GM18502 (cell line): ENCODE measurements at regions not wholly inside any gene's neighbourhood (a gene's known extent, or its start where the extent isn't known, plus 50 kb on each side); places are given as distances from the start of the nearest gene placed in this dataset.
"Not testable (repeated sequence)": the region's sequence is repeated elsewhere in the genome, so short reads cannot be mapped to it uniquely, and the experiment has no call there.

Experiments
- ATAC-seq: cut with Tn5 transposase; IDR thresholded peaks from one replicate; pipeline ENCODE4 v1.9.1; 2021; ENCODE audit warnings: mild to moderate bottlenecking; ENCODE audit not compliant: unreplicated experiment, poor library complexity

DNA sequence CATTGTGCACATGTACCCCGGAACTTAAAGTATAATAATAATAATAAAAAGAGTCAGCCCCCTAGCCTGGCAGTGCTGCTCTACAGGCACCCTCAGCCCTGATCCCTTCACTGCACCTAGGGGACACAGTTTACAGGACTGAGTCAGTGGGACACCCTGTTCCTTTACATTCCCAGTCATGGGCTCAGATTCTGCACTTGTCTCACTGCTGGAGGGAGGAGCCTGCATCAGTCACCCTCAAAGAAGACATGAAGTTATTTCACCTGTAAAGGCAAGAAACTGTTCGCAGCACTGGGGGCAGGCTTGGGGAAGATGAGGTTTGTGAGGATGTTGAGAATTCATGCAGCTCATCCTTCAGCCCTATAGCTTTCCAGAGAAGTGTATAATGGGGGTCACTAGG lies 50.7 kb upstream of the VPREB1 start:
- ATAC-seq = no peak

DNA sequence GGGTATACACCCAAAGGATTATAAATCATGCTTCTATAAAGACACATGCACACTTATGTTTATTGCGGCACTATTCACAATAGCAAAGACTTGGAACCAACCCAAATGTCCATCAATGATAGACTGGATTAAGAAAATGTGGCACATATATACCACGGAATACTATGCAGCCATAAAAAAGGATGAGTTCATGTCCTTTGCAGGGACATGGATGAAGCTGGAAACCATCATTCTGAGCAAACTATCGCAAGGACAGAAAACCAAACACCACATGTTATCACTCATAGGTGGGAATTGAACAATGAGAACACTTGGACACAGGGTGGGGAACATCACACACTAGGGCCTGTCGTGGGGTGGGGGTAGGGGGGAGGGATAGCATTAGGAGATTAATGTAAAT lies 51.1 kb upstream of the VPREB1 start:
- not testable (repeated sequence) for ATAC-seq

DNA sequence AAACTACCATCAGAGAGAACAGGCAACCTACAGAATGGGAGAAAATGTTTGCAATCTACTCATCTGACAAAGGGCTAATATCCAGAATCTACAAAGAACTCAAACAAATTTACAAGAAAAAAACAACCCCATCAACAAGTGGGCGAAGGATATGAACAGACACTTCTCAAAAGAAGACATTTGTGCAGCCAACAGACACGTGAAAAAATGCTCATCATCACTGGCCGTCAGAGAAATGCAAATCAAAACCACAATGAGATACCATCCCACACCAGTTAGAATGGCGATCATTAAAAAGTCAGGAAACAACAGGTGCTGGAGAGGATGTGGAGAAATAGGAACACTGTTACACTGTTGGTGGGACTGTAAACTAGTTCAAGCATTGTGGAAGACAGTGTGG lies 51.6 kb upstream of the VPREB1 start:
- not testable (repeated sequence) for ATAC-seq

DNA sequence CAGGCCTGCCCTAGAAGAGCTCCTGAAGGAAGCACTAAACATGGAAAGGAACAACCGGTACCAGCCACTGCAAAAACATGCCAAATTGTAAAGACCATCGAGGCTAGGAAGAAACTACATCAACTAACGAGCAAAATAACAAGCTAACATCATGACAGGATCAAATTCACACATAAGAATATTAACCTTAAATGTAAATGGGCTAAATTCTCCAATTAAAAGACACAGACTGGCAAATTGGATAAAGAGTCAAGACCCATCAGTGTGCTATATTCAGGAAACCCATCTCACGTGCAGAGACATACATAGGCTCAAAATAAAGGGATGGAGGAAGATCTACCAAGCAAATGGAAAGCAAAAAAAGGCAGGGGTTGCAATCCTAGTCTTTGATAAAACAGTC lies 54.8 kb upstream of the VPREB1 start:
- not testable (repeated sequence) for ATAC-seq

DNA sequence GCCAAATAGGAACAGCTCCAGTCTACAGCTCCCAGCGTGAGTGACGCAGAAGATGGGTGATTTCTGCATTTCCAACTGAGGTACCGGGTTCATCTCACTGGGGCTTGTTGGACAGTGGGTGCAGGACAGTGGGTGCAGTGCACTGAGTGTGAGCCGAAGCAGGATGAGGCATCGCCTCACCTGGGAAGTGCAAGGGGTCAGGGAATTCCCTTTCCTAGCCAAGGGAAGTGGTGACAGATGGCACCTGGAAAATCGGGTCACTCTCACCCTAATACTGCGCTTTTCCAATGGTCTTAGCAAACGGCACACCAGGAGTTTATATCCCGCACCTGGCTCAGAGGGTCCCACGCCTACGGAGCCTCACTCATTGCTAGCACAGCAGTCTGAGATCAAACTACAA lies 56.7 kb upstream of the VPREB1 start:
- not testable (repeated sequence) for ATAC-seq

DNA sequence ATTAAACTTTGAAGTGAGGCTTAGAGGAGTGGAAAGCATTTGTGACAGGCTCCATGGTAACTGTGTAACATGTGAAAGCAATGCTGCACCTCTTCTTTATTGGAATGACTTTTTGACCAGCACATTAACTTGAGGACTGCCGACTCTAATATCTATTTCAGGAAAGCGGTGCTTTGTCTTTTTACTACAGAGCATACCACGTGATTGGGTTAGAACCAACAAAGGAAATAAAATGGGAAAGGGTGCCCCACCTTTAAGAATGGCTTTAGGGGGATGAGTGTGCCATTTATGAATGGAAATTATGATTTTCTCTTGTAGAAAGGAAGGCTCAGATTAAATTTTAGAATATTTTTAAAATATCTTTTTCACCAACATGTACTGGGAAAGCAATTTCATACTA lies 57.3 kb upstream of the VPREB1 start:
- no peak for ATAC-seq

DNA sequence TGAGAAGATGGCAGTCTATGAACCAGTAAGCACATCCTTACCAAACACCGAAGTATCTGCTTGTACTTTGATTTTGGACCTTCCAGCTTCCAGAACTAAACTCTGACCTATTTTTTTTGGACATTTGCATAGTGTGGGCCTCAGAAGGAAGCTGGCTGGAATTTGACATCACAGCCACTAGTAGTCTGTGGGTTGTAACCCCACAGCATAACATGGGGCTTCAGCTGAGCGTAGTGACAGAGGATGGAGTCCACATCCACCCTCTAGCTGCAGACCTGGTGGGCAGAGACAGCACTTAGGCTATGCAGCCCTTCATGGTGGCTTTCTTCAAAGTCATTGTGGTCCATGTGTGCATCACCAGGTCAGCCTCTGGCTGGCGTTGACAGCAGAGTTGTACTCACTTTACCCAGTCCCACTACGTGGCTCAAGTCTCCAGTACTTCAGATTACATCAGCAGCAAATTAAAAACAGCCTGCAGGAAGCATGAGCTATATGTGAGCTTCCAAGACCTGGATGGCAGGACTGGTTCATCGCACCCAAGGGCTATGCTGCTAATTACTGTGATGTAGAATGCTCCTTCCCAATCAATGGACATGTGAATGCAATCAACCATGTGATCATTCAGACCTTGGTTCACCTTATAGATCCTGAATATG lies 58.6 kb upstream of the VPREB1 start:
- ATAC-seq = no peak

DNA sequence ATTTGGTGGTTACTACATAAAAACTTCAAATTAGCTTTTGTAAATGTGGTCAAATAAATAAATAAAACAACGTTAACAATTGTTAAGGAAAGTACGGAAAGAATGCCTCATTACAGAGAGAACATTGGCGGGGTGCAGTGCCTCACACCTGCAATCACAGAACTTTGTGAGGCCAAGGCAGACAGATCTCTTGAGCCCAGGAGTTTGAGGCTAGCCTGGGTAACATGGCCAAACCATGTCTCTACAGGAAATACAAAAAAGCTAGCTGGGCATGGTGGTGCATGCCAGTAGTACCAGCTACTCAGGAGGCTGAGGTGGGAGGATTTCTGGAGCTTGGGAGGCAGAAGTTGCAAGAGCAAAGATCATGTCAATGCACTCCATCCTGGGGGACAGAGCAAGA lies 59.4 kb upstream of the VPREB1 start:
- ATAC-seq = no peak

DNA sequence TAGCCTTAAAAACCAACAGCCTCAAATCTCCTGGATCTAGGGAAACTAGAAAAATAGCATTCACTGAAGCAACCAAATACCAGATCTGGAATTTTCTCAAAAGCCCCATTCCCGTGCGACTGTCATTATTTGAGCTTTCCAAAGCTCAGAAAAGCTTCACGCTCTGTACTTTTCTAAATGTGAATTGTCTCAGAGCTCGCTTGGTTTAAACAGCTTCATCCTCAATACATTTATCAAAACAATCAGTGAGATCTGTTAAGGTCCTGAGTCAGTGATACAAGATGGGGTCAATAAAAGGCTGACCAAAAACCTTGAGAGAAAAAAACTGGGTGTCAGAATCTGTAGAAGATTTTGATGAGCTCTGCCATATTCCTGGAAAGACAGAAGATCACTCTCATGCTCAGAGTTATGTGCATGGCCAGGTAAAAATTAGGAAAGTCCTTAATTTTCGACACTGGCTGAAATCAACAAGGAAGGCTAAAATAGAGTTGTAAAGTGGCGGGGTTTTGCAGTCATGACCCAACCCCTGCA lies 60.2 kb upstream of the VPREB1 start:
- ATAC-seq = no peak

DNA sequence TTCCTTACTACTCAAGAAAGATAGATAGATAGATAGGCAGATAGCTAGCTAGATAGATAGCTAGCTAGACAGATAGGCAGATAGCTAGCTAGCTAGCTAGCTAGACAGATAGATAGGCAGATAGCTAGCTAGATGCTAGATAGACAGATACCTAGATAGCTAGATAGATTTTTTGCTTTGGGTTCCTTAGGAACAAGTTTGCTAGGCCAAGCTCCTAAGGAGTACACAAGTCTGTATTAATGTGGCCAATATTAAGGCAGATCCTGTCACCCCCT lies 61.7 kb upstream of the VPREB1 start:
- no peak for ATAC-seq

DNA sequence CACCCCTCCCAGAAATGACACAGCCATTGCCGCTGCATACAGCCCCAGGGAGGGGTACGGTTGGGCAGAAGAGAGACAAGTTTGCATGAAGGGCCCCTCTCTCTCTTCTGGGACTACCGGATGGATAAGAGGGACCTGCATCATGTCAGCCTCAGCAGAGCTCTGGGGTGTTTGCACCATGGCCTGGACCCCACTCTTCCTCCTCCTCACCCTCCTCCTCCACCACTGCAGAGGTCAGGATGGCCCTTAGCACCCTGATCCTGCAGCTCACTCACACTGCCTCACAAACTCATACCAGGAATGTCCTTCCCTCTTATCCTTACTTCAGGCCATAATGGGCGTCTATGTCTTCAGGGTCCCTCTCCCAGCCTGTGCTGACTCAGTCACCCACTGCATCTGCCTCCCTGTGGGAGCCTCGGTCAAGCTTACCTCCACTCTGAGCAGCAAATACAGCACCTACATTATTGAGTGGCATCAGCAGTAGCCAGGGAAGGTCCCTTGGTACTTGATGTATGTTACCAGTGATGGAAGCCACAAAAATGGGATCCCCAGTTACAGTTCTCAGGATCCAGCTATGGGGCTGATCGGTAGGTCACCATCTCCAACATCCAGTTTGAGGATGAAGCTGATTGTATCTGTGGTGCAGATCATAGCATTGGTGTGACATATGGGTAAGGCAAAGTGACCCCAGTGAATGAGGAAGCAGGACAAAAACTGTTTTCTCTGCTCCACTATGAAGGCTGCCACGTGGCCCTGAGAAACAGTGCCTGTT lies 62.2 kb upstream of the VPREB1 start:
- no peak for ATAC-seq

DNA sequence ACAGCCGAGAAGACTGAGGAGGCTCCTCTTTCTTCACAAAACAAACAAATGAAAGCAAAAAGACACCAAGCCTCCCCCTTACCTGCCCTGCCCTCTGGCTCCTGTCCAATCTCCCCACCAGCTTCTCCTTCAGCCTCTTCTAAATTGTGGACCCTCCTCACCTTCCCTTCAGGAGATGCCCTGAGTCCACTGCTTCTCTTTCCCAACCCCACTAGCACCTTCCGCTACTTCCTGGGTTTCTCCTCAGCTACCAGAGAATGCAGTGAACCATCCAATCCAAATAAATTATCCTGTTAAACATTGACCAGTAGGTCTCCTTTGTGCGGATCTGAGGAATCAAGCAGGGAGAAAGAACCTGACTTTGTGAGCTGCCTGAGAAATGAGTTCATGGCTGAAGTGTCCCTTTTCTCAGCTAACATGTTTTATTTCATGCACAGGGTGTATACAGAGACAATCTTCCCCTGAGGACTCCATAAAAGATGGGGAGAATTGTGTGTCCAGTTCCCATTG lies 63.2 kb upstream of the VPREB1 start:
- ATAC-seq = no peak

DNA sequence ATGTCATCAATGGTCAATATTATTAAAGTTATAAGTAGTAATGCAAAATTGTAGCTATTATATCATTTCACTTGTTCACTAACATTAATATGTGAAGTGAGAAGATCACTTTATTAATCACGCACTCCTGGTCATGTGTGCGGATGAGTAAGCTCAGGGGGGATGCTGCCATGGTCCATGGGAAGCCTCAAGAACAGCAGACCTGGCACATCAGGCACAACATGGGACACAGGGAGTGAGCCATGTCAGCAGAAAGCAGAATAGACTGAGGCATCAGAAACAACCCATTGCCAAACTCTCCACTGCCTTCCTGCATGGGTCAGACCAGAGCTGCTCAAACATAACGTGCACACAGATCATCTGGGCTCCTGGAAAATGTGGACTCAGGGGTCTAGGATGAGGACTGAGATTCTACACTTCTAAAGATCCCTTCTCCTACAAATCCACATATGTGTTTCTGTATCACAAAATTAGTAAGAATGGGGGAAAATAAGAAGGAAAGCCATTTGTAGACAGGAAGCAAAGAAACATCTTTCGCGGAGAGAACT lies 63.8 kb upstream of the VPREB1 start:
- ATAC-seq = no peak

DNA sequence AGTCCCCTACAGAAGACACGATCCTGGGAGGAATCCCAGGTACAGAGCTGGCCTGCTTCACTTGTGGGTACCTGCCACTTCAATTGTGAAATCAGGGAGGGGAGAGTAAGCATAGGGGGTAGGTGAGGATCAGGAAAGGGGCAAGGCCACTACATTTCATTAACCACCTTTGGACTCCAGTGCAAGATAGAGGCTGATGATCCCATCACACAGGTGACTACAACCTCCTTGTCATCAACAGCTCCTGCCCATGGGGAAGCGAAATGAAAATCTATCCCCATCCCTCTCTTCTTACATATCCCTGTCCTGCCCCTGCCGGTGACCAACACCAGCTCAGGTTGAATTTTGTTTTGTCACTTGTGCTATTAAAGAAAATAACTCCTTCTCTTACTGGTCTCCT lies 64.7 kb upstream of the VPREB1 start:
- no peak for ATAC-seq

DNA sequence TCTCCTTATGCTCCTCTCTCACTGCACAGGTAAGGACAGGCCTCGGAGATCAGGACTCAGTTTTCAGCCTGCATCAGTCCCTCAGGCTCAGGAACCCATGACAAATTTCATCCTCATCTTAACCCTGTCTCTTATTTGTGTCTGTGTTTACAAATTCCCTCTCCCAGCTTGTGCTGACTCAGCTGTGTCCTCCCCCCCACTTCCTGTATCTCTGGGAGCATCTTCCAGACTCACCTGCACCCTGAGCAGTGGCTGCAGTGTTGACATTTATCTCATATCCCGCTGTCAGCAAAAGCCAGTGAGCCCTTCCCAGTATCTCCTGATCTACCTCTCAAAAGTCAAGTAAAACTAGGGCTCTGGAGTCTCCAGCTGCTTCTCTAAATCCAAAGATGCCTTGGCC lies 65.6 kb upstream of the VPREB1 start:
- no peak for ATAC-seq

DNA sequence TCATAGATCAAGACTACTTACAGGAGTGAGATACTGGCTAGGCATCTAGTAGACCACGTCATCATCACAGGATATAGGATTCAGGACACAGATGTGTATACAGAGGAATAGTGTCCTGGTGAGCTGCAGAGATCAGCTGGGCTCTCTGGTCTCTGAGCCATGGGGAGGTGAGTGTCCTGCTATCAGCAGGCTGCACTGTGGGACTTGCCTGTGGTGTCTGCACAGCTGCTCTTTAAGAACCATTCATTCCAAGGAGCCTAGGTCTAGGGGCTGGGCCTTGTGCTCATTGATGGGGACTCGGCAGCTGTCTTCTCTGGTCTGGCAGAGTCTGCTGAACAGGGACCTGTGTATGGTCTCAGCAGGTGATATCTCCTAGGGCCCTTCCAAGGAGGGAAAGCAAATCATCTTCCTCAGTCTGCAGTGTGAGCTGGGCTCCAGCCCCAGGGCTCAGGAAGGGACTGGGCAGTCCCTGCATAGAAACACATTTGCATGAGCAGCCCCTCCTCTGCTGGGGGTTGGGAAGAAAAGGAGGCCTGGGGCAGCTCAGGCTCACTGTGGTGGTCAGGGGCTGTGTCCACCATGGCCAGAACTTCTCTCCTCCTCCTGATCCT lies 66.1 kb upstream of the VPREB1 start:
- ATAC-seq = no peak

DNA sequence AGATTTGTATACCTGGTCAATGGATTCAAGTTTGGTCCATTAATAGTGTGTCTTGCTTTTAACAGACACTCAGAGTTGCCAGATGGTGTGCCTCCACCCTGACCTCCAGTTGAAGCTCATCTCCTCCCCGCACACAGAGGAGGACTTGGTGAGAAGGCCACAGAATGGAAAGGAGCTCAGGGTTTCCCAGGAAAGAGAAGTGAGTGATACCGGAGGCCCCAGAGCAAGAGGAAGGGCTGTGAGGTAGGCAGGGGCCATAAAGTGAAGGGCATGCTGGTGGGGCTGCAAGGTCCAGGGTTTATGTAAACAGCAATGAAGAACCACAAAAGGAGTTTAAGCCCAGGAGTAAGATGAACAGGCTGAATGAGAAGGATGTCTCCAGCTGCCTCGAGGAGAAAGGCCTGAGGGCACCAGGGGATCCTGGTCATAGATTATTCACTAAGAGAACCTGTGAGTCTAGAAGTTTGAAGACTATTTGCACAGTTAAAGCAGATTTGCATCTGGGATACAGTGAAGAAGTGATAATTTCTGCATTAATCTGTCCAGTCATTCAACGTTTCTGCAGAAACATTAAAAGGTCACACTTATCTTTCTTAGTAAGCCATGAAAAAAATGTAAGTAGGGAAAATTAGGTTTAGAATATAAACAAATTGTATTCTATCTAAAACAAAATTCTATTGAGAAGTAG lies 67.5 kb upstream of the VPREB1 start:
- ATAC-seq = no peak

DNA sequence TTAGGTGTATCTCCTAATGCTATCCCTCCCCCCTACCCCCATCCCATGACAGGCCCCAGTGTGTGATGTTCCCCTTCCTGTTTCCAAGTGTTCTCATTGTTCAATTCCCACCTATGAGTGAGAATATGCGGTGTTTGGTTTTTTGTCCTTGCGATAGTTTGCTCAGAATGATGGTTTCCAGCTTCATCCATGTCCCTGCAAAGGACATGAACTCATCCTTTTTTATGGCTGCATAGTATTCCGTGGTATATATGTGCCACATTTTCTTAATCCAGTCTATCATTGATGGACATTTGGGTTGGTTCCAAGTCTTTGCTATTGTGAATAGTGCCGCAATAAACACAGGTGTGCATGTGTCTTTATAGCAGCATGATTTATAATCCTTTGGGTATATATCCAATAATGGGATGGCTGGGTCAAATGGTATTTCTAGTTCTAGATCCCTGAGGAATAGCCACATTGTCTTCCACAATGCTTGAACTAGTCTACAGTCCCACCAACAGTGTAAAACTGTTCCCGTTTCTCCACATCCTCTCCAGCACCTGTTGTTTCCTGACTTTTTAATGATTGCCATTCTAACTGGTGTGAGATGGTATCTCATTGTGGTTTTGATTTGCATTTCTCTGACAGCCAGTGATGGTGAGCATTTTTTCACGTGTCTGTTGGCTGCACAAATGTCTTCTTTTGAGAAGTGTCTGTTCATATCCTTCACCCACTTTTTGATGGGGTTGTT lies 71.5 kb upstream of the VPREB1 start:
- ATAC-seq = not testable (repeated sequence)

DNA sequence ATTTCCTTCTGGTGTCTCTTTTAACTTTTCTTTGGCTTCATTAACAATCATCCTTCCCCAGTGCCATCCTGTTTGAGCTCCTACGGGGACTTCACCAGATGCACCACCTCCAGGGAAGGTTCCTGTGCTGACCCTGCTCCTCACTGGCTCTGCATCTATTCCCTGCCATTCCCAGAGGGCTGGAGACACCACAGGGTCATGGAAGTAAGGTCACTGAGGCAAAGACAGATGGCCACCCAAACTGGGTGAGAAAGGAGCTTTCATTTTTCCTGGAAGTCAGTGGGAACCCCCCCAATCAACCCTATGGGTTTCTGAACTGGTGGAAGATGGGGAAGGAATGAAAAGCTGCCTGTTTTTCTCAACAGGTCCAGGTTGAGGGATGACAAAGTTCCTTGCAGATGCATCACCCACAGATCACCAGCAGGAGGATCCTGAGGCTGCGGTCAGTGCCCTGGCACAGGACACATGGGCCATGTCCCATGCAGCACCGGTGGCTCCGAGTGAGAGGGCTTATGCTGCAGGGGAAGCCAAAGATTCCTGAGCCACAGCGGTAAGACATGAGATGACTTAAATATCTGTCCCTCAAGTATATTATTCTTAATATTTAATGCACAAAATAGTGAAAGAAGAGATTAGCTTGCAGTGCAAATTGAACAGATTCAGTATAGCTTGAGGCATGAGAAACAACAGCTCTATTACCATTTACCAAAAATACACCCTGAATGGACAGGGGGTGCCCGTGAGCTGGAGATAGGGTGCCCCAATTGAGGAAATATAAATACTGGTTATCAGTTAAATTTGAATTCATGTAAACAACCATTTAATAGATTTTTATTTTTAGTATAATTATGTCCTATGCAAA lies 73.0 kb upstream of the VPREB1 start:
- ATAC-seq = no peak
